Mesothelial cell of epicardium (in vitro differentiated cells): ENCODE measurements at regions not wholly inside any gene's neighbourhood (a gene's known extent, or its start where the extent isn't known, plus 50 kb on each side); places are given as distances from the start of the nearest gene placed in this dataset.
"Not testable (repeated sequence)": the region's sequence is repeated elsewhere in the genome, so short reads cannot be mapped to it uniquely, and the experiment has no call there.

Experiments used
- DNase-seq, 2 experiments: peaks; one replicate each; pipeline ENCODE4 v3.0.0; 2021; ENCODE audit warnings: low spot score in 2 of 2; ENCODE audit not compliant: unreplicated experiment in 2 of 2
- H3K27ac Mint-ChIP-seq: 2 replicates; pipeline ENCODE4 v1.8.0; 2021; ENCODE audit warnings: mixed read lengths
- H3K27me3 Mint-ChIP-seq: 2 replicates; pipeline ENCODE4 v1.8.0; 2021; ENCODE audit warnings: low read depth, mixed read lengths
- H3K36me3 Mint-ChIP-seq: 2 replicates; pipeline ENCODE4 v1.8.0; 2021; ENCODE audit warnings: mixed read lengths
- H3K4me1 Mint-ChIP-seq: 2 replicates; pipeline ENCODE4 v1.8.0; 2021; ENCODE audit warnings: mixed read lengths
- H3K4me3 Mint-ChIP-seq: 2 replicates; pipeline ENCODE4 v1.8.0; 2021; ENCODE audit warnings: mild to moderate bottlenecking, moderate library complexity, mixed read lengths
- H3K9me3 Mint-ChIP-seq: 2 replicates; pipeline ENCODE4 v1.8.0; 2021; ENCODE audit warnings: mixed read lengths
- TF ChIP-seq, protein P1 (sequence below): fragments of 200-600 bp; sonication (generic); IDR thresholded peaks from one replicate; pipeline ENCODE4 v1.5.0; 2021; ENCODE audit warnings: antibody characterized with exemption; ENCODE audit not compliant: unreplicated experiment

GRCh38 chr13:64078480-64078936 is 2662.9 kb upstream of the PCDH20 start:
- Mint-ChIP-seq H3K4me1 (no peaks in the 10 kb centered on the region), H3K9me3 (peaks cover 21% of the 10 kb centered on the region), H3K4me3 (no peak overlapping the region), H3K36me3 (peaks cover 2% of the 10 kb centered on the region), H3K27me3 (no peaks in the 10 kb centered on the region), H3K27ac (no peak overlapping the region)
- TF ChIP-seq, protein P1, sequence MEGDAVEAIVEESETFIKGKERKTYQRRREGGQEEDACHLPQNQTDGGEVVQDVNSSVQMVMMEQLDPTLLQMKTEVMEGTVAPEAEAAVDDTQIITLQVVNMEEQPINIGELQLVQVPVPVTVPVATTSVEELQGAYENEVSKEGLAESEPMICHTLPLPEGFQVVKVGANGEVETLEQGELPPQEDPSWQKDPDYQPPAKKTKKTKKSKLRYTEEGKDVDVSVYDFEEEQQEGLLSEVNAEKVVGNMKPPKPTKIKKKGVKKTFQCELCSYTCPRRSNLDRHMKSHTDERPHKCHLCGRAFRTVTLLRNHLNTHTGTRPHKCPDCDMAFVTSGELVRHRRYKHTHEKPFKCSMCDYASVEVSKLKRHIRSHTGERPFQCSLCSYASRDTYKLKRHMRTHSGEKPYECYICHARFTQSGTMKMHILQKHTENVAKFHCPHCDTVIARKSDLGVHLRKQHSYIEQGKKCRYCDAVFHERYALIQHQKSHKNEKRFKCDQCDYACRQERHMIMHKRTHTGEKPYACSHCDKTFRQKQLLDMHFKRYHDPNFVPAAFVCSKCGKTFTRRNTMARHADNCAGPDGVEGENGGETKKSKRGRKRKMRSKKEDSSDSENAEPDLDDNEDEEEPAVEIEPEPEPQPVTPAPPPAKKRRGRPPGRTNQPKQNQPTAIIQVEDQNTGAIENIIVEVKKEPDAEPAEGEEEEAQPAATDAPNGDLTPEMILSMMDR: no peak
- no peak for DNase-seq

DNA sequence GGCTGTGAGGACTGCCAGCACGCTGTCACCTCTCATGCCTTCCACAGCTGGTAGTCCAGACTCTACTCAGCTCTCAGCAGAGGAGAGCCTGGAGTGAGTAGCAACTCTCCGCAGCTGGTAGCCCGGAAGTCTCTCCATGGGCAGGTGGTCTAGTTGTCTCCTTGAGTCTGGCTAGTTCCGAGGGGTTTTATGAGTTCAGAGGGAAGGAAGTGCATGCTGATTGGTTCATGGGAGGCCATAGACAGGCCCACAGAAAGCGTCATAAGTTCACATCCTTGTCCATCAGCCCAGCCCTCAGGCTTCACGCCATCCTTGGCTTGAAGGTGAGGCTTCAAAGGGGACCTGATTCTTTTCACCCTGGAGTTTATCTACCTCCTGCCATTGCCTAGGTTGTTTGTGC is 2662.4 kb upstream of the PCDH20 start:
- no peaks in the 10 kb centered on the region for H3K36me3 Mint-ChIP-seq
- DNase-seq: no peak
- peaks cover 16% of the 10 kb centered on the region for H3K9me3 Mint-ChIP-seq
- no peaks in the 10 kb centered on the region for H3K27me3 Mint-ChIP-seq
- no peak overlapping the region for H3K27ac Mint-ChIP-seq
- H3K4me3 Mint-ChIP-seq: no peak overlapping the region
- H3K4me1 Mint-ChIP-seq: no peaks in the 10 kb centered on the region
- TF ChIP-seq, protein P1: no peak

DNA sequence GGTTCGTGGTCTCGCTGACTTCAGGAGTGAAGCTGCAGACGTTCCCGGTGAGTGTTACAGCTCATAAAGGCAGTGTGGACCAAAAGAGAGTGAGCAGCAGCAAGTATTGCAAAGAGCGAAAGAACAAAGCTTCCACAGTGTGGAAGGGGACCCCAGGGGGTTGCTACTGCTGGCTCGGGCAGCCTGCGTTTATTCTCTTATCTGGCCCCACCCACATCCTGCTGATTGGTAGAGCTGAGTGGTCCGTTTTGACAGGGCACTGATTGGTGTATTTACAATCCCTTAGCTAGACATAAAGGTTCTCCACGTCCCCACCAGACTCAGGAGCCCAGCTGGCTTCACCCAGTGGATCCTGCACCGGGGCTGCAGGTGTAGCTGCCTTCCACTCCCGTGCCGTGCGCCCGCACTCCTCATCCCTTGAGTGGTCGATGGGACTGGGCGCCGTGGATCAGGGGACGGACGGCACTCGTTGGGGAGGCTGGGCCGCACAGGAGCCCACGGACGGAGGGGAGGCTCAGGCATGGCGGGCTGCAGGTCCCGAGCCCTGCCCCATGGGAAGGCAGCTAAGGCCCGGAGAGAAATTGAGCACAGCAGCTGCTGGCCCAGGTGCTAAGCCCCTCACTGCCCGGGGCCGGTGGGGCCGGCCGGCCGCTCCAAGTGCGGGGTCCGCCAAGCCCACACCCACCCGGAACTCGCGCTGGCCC is 2661.6 kb upstream of the PCDH20 start:
- not testable (repeated sequence) for H3K36me3 Mint-ChIP-seq, H3K9me3 Mint-ChIP-seq, H3K4me1 Mint-ChIP-seq, H3K27me3 Mint-ChIP-seq, H3K27ac Mint-ChIP-seq, H3K4me3 Mint-ChIP-seq, DNase-seq

- no peak overlapping the region for H3K27ac Mint-ChIP-seq
- peaks cover 4% of the 10 kb centered on the region for H3K9me3 Mint-ChIP-seq
- H3K4me1 Mint-ChIP-seq: no peaks in the 10 kb centered on the region
- H3K36me3 Mint-ChIP-seq: no peaks in the 10 kb centered on the region
- TF ChIP-seq, protein P1: no peak
- no peak overlapping the region for H3K4me3 Mint-ChIP-seq
- H3K27me3 Mint-ChIP-seq: no peaks in the 10 kb centered on the region
- DNase-seq: no peak
Observed at GRCh38 chr13:64075543-64076271, 2660.1 kb upstream of the PCDH20 start.

DNA sequence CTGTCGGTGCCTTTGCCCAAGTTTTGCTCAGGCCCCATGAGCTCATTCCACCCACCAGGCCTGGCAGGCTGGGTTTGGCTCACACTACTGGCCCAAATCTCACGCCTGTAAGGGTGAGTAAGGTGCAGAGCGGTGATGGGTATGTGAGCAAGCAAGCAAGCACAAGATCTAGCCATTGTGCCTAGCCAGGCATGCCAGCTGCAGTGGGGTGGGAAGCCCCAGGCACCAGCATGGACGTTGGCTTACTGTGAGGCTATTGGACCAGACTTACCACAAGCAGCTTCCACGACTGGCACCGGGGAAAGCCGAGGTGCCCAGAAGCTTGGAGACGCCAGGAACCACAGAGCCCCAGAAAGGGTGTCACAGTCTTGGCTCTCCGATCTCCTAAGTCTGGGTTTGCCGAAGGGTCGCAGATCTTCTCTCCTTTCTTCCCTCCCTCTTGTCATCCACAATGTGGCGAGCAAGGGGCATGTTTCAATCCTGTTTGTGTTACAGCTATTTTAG is 2659.4 kb upstream of the PCDH20 start:
- no peak overlapping the region for H3K27ac Mint-ChIP-seq

GRCh38 chr13:64073203-64073602 is 2657.6 kb upstream of the PCDH20 start:
- Mint-ChIP-seq H3K9me3 (peaks cover 4% of the 10 kb centered on the region), H3K4me1 (no peaks in the 10 kb centered on the region), H3K4me3 (no peak overlapping the region), H3K36me3 (no peaks in the 10 kb centered on the region), H3K27me3 (no peaks in the 10 kb centered on the region), H3K27ac (no peak overlapping the region)
- TF ChIP-seq, protein P1: no peak
- no peak for DNase-seq

More for the DNA sequence above, 2659.4 kb upstream of the PCDH20 start:
- Mint-ChIP-seq H3K4me3 (no peak overlapping the region), H3K9me3 (peaks cover 4% of the 10 kb centered on the region), H3K4me1 (no peaks in the 10 kb centered on the region), H3K27me3 (no peaks in the 10 kb centered on the region), H3K36me3 (no peaks in the 10 kb centered on the region)
- DNase-seq: no peak
- TF ChIP-seq, protein P1: no peak
